H1 (cell line): ENCODE measurements at regions not wholly inside any gene's neighbourhood (a gene's known extent, or its start where the extent isn't known, plus 50 kb on each side); places are given as distances from the start of the nearest gene placed in this dataset.

Experiments used
- CHD1 ChIP-seq: IDR thresholded peaks from 2 replicates; pipeline ENCODE4 v1.6.1; 2012; ENCODE audit warnings: low read depth, low read length, improper control_type of control experiment
- CHD2 ChIP-seq: IDR thresholded peaks from 2 replicates; pipeline ENCODE4 v1.6.1; 2012; ENCODE audit warnings: low read length, improper control_type of control experiment
- FOSL1 ChIP-seq: IDR thresholded peaks from 2 replicates; pipeline ENCODE4 v1.6.1; 2011; ENCODE audit warnings: mild to moderate bottlenecking, low read depth, low read length, moderate library complexity; ENCODE audit not compliant: insufficient read depth
- HDAC6 ChIP-seq: IDR thresholded peaks from one replicate; pipeline ENCODE4 v1.7.1; 2012; ENCODE audit warnings: low read depth, mild to moderate bottlenecking, inconsistent platforms, low read length, moderate library complexity
- JUND ChIP-seq: IDR thresholded peaks from 2 replicates; pipeline ENCODE4 v1.6.1; 2011; ENCODE audit warnings: mild to moderate bottlenecking, improper control_type of control experiment, low read length
- KDM4A ChIP-seq: IDR thresholded peaks from one replicate; pipeline ENCODE4 v1.7.1; 2012; ENCODE audit warnings: low read depth, mild to moderate bottlenecking, moderate library complexity, low read length, inconsistent platforms; ENCODE audit not compliant: severe bottlenecking
- POU5F1 ChIP-seq: IDR thresholded peaks from 2 replicates; pipeline ENCODE4 v1.6.1; 2011; ENCODE audit warnings: low read depth, mild to moderate bottlenecking, low read length, moderate library complexity
- RBBP5 ChIP-seq: IDR thresholded peaks from 2 replicates; pipeline ENCODE4 v1.7.1; 2012; ENCODE audit warnings: low read depth, mild to moderate bottlenecking, inconsistent platforms, low read length, moderate library complexity, borderline replicate concordance
- RXRA ChIP-seq: IDR thresholded peaks from 2 replicates; pipeline ENCODE4 v1.6.1; 2011; ENCODE audit warnings: low read depth, mild to moderate bottlenecking, low read length, moderate library complexity; ENCODE audit not compliant: insufficient read depth
- SIX5 ChIP-seq: IDR thresholded peaks from 2 replicates; pipeline ENCODE4 v1.6.1; 2011; ENCODE audit warnings: mild to moderate bottlenecking, low read depth, low read length
- SP1 ChIP-seq: IDR thresholded peaks from 2 replicates; pipeline ENCODE4 v1.6.1; 2011; ENCODE audit warnings: low read depth, low read length
- TAF1 ChIP-seq: IDR thresholded peaks from 2 replicates; pipeline ENCODE4 v1.6.1; 2011; ENCODE audit warnings: mild to moderate bottlenecking, low read depth, low read length
- TAF7 ChIP-seq: optimal IDR thresholded peaks from 2 replicates; pipeline ENCODE3; 2011; ENCODE audit warnings: low read depth, mild to moderate bottlenecking, inconsistent platforms, low read length, moderate library complexity, borderline replicate concordance
- TF ChIP-seq, protein P1 (sequence below): IDR thresholded peaks from 2 replicates; pipeline ENCODE4 v1.6.1; 2011; ENCODE audit warnings: low read length, improper control_type of control experiment
- TF ChIP-seq, protein P2 (sequence below): IDR thresholded peaks from 2 replicates; pipeline ENCODE4 v1.6.1; 2012; ENCODE audit warnings: inconsistent platforms
- TF ChIP-seq, protein P3 (sequence below): IDR thresholded peaks from 2 replicates; pipeline ENCODE4 v1.6.1; 2011; ENCODE audit warnings: low read depth, mild to moderate bottlenecking, low read length; ENCODE audit not compliant: insufficient read depth

DNA sequence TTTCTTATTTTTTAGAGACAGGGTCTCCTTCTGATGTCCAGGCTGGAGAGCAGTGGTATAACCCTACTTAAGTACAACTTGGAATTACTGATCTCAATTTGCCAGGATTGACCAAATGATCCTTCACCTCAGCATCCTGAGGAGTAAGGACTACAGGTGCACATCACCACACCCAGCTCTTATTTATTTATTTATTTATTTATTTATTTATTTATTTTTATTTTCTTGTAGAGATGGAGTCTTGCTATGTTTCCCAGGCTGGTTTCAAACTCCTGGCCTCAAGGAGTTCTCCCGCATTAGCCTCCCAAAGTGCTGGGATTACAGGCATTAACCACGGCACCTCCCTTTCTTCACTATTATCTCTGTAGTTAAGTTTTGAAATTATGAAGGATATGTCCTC, 117.5 kb upstream of the NEGR1 start (continued):
- TF ChIP-seq CHD1 (no peak), KDM4A (no peak), SP1 (no peak), HDAC6 (no peak), RBBP5 (no peak), POU5F1 (no peak), CHD2 (no peak), JUND (no peak), SIX5 (no peak), RXRA (no peak), FOSL1 (no peak), TAF1 (no peak), TAF7 (no peak)
- TF ChIP-seq, protein P1, sequence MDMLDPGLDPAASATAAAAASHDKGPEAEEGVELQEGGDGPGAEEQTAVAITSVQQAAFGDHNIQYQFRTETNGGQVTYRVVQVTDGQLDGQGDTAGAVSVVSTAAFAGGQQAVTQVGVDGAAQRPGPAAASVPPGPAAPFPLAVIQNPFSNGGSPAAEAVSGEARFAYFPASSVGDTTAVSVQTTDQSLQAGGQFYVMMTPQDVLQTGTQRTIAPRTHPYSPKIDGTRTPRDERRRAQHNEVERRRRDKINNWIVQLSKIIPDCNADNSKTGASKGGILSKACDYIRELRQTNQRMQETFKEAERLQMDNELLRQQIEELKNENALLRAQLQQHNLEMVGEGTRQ, result no peak
- TF ChIP-seq, protein P2, sequence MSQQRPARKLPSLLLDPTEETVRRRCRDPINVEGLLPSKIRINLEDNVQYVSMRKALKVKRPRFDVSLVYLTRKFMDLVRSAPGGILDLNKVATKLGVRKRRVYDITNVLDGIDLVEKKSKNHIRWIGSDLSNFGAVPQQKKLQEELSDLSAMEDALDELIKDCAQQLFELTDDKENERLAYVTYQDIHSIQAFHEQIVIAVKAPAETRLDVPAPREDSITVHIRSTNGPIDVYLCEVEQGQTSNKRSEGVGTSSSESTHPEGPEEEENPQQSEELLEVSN, result no peak
- TF ChIP-seq, protein P3, sequence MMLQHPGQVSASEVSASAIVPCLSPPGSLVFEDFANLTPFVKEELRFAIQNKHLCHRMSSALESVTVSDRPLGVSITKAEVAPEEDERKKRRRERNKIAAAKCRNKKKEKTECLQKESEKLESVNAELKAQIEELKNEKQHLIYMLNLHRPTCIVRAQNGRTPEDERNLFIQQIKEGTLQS, result no peak
